Cardiac muscle cell (in vitro differentiated cells and primary cell): ENCODE measurements at regions not wholly inside any gene's neighbourhood (a gene's known extent, or its start where the extent isn't known, plus 50 kb on each side); places are given as distances from the start of the nearest gene placed in this dataset.

Experiments
- DNase-seq, 2 donors: peaks; one replicate each; pipeline versions ENCODE4 v3.0.0 to v3.0.0-alpha.2; 2010 to 2017; ENCODE audit warnings: low read depth in 1 of 2, low spot score in 1 of 2
- H3K27ac ChIP-seq: fragments of 200-600 bp; sonication (generic); 2 replicates; pipeline ENCODE4 v1.5.1; 2016
- H3K27me3 ChIP-seq: fragments of 200-600 bp; sonication (generic); 2 replicates; pipeline ENCODE4 v1.6.0; 2016; ENCODE audit warnings: control low read depth
- H3K36me3 ChIP-seq: fragments of 200-600 bp; sonication (generic); 2 replicates; pipeline ENCODE4 v1.5.1; 2016; ENCODE audit warnings: control low read depth
- H3K4me1 ChIP-seq: fragments of 200-600 bp; sonication (generic); 2 replicates; pipeline ENCODE4 v1.8.1; 2017; ENCODE audit warnings: low read depth, mild to moderate bottlenecking, mixed run types
- H3K4me3 ChIP-seq: fragments of 200-600 bp; sonication (generic); 2 replicates; pipeline ENCODE4 v1.5.1; 2016; ENCODE audit warnings: mild to moderate bottlenecking
- H3K9me3 ChIP-seq: fragments of 200-600 bp; sonication (generic); 2 replicates; pipeline ENCODE4 v1.5.1; 2017; ENCODE audit warnings: low read depth, mild to moderate bottlenecking, control low read depth
- CTCF ChIP-seq: IDR thresholded peaks from 2 replicates; pipeline ENCODE4 v1.5.1; 2012; ENCODE audit warnings: low read depth, mild to moderate bottlenecking, low read length

DNA sequence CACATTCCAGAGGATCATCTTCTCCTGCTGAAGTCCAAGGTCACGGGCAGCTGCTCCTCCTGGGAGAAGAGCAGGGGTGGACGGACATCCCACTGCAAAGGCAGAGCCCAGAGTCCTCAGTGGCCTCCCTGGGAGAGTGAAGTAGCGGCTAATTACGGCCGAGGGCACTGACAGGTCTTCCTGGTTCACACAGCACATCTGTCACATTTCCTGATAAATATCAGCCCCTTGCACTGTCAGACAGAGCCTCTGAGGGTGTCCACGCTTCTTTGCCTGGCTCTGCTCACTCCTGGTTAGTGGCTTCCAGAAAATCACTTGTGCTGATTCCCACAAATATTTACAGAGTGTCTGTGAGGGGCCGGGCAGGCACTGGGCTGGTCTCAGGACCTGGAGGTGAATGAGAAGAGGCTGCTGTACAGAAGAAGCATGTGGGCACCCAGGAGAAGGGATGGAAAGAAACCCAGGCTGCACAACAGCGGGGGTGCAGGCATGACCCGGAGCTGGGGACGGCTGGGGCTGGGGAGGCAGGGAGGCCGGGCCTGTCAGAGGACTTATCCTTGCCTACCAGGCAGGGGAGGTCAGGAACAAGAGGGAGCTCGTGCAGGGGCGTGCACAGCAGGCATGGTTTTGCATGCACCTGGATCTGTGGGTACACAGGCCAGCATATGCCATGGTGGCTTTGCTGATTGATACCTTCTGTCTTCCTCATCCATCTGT, 258.2 kb upstream of the TNRC6C start:
- Histone ChIP-seq H3K27ac (no peak overlapping the region), H3K9me3 (no peaks in the 10 kb centered on the region), H3K4me3 (no peak overlapping the region), H3K4me1 (no peaks in the 10 kb centered on the region), H3K27me3 (peaks cover 35% of the 10 kb centered on the region), H3K36me3 (no peaks in the 10 kb centered on the region)
- DNase-seq = no peak
- no peak for TF ChIP-seq CTCF

DNA sequence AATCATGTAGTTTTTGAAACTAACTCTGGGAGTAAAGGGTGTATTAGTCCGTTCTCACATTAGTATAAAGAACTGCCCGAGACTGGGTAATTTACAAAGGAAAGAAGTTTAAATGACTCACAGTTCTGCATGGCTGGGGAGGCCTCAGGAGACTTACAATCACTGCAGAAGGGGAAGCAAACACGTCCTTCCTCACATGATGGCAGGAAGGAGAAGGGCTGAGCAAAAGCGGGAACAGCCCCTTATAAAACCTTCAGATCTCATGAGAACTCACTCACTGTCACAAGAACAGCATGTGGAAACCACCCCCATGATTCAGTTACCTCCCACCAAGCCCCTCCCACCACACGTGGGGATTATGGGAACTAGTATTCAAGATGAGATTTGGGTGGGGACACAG, 256.5 kb upstream of the TNRC6C start:
- peaks cover 18% of the 10 kb centered on the region for H3K27me3 ChIP-seq
- no peak overlapping the region for H3K27ac ChIP-seq
- H3K4me3 ChIP-seq = no peak overlapping the region
- H3K4me1 ChIP-seq = no peaks in the 10 kb centered on the region
- DNase-seq = no peak
- H3K9me3 ChIP-seq = no peaks in the 10 kb centered on the region
- H3K36me3 ChIP-seq = no peaks in the 10 kb centered on the region
- TF ChIP-seq CTCF = no peak

DNA sequence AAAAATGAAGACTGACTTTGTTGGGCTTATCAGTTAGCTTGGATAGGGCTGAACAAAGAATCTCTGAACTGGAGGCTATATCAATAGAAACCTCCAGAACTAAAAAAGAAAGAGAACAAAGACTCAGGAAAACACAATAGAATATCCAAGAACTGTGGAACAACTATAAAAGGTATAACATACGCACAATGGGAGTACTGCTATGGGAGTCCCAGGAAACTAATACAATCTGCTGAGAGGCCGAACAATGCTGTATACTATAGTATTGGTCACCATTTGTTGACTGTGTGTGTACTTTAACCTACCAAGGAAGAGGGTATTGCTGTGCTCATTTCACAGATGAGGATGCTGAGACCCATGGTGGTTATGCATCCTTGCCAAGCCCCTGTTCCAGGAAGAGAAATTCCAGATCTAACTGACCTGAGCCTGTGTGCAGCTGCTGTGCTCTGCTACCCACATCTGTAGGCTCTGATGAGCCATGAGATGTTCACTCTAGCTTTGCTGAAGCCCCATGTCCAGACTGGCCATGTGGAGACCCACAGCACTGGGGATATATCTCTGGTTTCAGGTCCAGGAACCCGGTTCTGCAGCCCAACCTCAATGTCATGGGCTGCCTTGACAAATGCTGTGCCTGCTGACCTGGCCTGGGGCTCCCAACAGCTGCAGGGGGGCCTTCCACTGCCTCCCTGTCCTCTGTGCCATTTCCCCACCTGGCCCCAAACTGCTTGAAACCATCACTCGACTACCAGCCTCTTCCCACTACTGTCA, 254.3 kb upstream of the TNRC6C start:
- H3K4me1 ChIP-seq = no peaks in the 10 kb centered on the region
- no peaks in the 10 kb centered on the region for H3K36me3 ChIP-seq
- no peak overlapping the region for H3K4me3 ChIP-seq
- DNase-seq = no peak
- no peak overlapping the region for H3K27ac ChIP-seq
- no peak for TF ChIP-seq CTCF
- no peaks in the 10 kb centered on the region for H3K9me3 ChIP-seq
- no peaks in the 10 kb centered on the region for H3K27me3 ChIP-seq

DNA sequence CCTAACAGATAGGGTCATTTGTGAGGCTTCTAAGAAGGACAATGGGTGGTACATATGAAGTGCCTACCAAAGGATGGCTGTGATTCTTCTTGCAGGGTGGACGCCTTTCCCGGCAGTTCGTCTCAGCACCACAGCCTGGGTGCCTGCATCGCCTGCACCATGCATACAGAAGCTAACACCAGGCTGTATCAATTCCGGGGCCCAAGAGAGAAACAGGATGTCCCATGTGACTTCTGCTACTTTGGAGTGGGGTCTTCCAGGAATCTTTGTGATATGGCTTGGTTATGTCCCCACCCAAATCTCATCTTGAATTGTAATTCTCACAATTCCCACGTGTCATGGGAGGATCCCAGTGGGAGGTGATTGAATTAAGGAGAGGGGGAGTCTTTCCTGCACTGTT, 251.6 kb upstream of the TNRC6C start:
- H3K27me3 ChIP-seq = no peaks in the 10 kb centered on the region
- DNase-seq = no peak
- no peak overlapping the region for H3K4me3 ChIP-seq
- no peak overlapping the region for H3K27ac ChIP-seq
- no peaks in the 10 kb centered on the region for H3K4me1 ChIP-seq
- H3K9me3 ChIP-seq = no peaks in the 10 kb centered on the region
- H3K36me3 ChIP-seq = no peaks in the 10 kb centered on the region
- TF ChIP-seq CTCF = no peak

DNA sequence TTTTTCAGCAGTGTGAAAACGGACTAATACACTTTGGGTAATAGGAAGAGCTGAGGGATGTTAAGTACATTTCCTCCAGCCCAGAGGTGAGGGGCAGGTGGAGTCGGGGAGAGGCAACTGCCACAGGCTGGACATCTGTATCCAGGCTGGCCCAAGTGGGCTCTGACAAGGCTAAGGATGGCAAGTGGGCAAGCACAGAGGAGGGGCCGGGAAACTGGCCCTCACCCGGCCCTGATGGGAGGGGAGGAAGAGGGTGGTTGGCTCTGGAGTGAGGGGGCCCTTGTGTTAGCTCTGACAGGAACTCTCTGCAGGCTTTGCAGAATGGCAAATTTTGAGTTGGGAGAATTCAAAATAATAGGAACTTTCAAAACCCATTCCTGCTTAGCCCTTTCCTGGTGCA, 251.0 kb upstream of the TNRC6C start:
- Histone ChIP-seq H3K27me3 (no peaks in the 10 kb centered on the region), H3K4me1 (no peaks in the 10 kb centered on the region), H3K36me3 (no peaks in the 10 kb centered on the region), H3K27ac (no peak overlapping the region), H3K4me3 (no peak overlapping the region), H3K9me3 (no peaks in the 10 kb centered on the region)
- no peak for DNase-seq
- no peak for TF ChIP-seq CTCF
